Skeletal muscle cell (primary cell): ENCODE measurements at regions not wholly inside any gene's neighbourhood (a gene's known extent, or its start where the extent isn't known, plus 50 kb on each side); places are given as distances from the start of the nearest gene placed in this dataset.

Source experiments
- DNase-seq: peaks from one replicate; pipeline ENCODE4 v3.0.0-alpha.2; 2010; ENCODE audit warnings: low read depth
- H3K4me3 ChIP-seq: 2 replicates; pipeline ENCODE4 v1.5.1; 2011; ENCODE audit warnings: low read depth, mild to moderate bottlenecking, control low read depth, low read length, moderate library complexity

DNA sequence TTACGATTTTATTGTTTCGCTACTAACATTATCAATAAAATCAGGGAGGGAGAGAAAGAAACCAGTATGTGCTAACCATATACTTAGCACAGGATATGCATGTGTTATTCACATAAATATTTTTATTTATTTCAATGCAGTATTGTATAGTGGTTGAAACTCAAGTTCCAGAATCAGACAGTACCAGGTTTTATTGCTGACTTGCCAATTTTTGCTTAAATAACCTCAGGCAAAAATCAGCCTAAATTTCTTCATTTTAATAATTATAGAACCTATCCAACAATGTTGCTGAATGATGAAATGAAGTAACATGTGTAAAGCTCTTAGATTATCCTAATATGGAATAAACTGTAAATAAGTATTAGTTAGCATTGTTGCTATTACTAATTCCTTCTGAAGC, 61.4 kb upstream of the LRRC7 start:
- H3K4me3 ChIP-seq: no peak overlapping the region
- DNase-seq: no peak

- H3K4me3 ChIP-seq: no peak overlapping the region
- no peak for DNase-seq
Measured at GRCh38 chr1:69506721-69507120, 61.0 kb upstream of the LRRC7 start.

GRCh38 chr1:69510026-69510425, 57.7 kb upstream of the LRRC7 start:
- DNase-seq: no peak
- no peak overlapping the region for H3K4me3 ChIP-seq

GRCh38 chr1:69511426-69512192, 56.1 kb upstream of the LRRC7 start:
- no peak for DNase-seq
- H3K4me3 ChIP-seq: no peak overlapping the region

DNA sequence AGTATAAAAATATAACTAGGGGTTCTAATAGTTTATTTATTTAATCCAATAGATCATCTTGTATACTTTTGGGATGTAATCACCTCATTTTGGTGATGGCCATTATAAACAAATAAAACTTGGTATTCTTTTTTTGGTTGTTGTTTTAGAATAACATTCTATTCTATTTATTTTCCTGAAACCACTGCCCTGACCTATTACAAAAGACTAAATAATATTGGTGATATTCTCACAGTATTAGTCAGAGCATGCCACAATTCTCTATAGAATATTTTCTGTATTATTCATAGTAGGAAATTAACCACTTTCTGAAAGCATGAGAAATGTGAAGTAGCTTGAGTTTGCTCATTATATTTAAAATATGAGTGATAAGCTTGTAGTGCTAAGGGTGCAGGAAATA, 54.1 kb upstream of the LRRC7 start:
- no peak for DNase-seq

More for the DNA sequence above, 54.1 kb upstream of the LRRC7 start:
- H3K4me3 ChIP-seq: no peak overlapping the region
